HG02973 (cell line): ENCODE measurements at regions not wholly inside any gene's neighbourhood (a gene's known extent, or its start where the extent isn't known, plus 50 kb on each side); places are given as distances from the start of the nearest gene placed in this dataset.
A peak's percentile ranks its signal among the peaks of the same experiment; 100 is the strongest.
"Not testable (repeated sequence)": the region's sequence is repeated elsewhere in the genome, so short reads cannot be mapped to it uniquely, and the experiment has no call there.

Experiments
- ATAC-seq: cut with Tn5 transposase; IDR thresholded peaks from one replicate; pipeline ENCODE4 v1.9.1; 2021; ENCODE audit warnings: moderate library complexity; ENCODE audit not compliant: unreplicated experiment

DNA sequence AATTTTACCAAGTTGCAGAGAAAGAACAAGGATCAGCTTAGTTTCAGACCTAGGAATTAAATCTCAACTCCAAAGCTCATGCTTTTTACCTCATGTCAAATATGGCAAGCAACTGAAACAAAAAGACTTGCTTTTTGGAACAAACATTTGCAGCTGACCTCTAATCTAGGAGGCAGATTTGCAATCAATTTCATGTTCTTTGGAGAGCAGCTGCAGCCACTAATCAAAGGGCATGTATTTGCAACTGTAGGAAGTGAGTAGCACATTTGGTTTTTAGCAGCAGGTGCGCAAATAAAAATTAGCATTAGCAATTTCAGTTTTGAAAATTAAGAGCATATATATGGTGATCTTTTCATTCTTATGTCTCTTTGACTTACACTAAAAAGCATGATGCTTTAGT, 459.3 kb upstream of the SLC10A2 start:
- ATAC-seq: no peak

GRCh38 chr13:103523858-103524257, 457.6 kb upstream of the SLC10A2 start:
- no peak for ATAC-seq

DNA sequence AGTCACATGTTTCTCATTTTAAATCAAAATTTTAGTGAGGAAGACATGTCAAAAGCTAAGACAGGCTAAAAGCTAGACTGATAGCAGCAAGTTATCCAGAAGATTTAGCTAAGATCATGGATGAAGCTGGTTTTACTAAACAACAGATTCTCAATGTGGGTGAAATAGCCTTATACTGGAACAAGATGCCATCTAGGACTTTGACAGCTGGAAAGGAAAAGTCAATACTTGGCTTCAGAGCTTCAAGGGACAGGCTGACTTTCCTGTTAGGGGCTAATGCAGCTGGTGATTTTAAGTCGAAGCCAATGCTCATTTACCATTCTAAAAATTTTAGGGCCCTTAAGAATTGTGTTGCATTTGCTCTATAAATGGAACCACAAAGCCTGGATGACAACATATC, 455.3 kb upstream of the SLC10A2 start:
- ATAC-seq: no peak

GRCh38 chr13:103517768-103518102, 451.5 kb upstream of the SLC10A2 start:
- ATAC-seq: no peak

- peak; percentile 89 for ATAC-seq
These were observed 451.0 kb upstream of the SLC10A2 start for GRCh38 chr13:103517066-103517767.

DNA sequence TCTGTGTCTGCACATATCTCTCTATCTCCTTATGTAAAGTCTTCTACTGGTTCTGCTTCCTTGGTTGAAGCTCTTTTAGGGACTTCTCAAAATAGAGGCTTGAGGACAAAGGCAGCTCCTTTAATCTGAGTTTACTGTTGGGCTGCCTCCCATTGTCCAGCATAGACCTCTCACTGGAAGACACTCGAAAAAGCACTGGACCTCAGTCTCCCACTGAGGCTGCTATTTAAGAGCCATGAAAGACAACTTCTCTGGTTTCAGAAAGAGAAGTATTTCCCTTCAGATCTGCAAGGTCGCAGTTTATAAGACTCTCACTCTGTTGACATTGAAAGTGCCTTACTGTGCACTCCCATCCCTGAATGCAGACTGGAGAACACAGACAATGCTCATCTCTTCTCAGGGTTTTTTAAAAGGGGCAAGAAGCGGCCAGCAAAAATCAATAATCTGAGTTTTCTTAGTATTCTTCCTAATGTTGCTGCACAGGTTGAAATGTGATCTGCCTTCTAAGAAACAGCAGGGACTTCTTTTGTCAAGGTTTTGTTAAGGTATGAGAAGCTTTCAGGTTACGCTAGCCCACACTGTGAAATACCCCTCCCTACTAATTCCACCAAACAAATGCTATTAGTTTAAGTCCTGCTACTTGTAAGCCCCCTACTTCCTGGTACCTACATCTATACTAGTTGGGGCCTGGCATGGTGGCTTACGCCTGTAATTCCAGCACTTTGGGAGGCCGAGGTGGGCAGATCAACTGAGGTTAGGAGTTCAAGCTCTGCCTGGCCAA, 450.0 kb upstream of the SLC10A2 start:
- no peak for ATAC-seq

GRCh38 chr13:103515410-103515809, 449.2 kb upstream of the SLC10A2 start:
- no peak for ATAC-seq

DNA sequence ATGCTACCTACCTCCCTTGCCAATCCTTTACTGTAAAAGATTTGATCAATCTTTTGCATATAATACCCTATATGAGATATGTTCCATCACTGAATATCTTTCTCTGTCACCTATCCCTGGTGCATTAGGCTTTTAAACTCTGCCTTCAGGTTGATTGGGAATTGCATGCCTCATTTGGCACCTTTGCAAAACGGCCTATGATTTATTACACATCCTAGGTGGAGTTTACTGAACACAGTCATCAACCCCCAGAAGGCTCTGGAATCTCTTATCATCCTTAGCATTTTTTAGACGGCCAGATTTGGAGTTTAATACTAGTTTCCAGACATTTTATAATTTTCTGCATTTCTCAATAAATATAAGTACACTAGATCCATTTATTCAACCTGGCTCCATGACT, 448.4 kb upstream of the SLC10A2 start:
- ATAC-seq: no peak

GRCh38 chr13:103514188-103514587, 448.0 kb upstream of the SLC10A2 start:
- ATAC-seq: no peak

GRCh38 chr13:103510007-103510535, 443.9 kb upstream of the SLC10A2 start:
- ATAC-seq: no peak

GRCh38 chr13:103497404-103497803, 431.2 kb upstream of the SLC10A2 start:
- ATAC-seq: no peak

GRCh38 chr13:103487841-103488240, 421.6 kb upstream of the SLC10A2 start:
- ATAC-seq: no peak

DNA sequence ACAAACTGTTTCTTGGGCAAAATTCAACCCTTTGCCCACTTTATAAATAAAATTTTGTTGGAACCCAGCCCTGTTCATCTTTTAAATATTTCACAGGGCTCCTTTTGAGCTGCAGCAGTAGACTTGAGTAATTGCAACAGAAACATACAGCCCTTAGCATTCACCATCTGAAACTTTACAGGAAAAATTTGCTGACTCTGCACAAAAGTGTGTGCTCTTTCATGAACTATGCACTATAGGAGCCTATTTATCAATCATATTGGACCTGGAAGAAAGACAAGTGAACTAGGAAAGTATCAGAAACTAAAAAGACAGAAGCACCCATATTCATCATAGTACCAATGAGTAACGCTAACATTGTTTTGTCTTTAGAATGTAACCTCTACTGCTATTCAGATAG, 406.9 kb upstream of the SLC10A2 start:
- no peak for ATAC-seq

DNA sequence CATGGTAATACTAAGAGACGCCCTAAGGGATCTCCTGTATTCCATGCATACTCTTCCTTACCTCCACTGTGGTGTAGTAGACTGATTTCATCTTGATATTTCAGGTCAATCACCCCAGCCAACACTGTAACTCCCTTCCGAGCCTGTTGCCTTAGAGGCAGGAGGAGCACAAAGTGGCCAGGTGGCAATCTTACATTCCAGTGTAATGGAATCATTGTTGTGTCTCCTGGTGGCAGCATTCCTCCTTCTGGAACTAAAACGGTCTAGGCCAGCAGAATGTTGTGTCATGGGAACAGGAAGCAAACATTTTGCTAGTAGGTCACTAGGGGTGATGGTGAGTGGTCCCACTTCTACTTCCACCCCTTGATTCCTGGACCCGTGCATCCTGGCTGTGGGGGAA, 405.7 kb upstream of the SLC10A2 start:
- no peak for ATAC-seq

DNA sequence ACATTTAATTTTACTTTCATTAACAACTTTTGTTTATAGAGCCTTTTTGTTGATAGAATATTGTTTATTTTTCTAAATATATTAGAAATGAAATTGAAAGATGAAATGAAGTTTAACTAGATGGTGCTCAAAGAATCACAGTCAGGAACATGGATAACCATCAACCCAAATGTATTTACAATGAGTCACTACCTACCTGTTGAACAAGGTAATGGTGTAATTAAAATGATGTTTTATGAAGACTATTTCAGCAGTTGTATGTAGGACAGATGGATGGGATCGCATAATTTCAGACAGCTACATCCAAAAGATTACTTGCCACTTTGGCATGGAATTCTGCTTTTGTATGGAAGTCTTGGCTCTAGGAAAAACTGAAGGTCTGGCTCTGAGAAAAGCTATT, 403.6 kb upstream of the SLC10A2 start:
- no peak for ATAC-seq

- no peak for ATAC-seq
These were observed 400.5 kb upstream of the SLC10A2 start for GRCh38 chr13:103466761-103467160.

GRCh38 chr13:103460246-103460645, 394.0 kb upstream of the SLC10A2 start:
- ATAC-seq: not testable (repeated sequence)

GRCh38 chr13:103457050-103457449, 390.8 kb upstream of the SLC10A2 start:
- ATAC-seq: not testable (repeated sequence)

DNA sequence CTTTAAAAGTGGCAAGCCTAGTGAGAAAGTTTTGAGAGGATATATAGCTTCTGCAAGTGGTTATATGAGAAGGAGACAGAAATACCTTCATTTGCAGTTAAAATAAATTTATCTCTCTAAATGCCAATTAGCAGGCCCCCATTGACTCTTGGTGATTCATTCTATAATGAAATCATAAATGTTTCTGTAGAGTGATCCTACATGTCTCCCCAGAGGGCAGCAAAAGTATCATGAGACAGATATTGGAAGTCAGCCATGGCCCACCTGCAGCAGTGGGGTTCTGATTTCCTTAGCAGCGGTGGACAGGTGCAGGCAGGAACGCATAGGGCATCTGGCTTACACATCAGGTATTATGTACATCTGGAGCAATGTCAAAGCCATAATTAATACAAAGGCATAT, 385.4 kb upstream of the SLC10A2 start:
- ATAC-seq: no peak

GRCh38 chr13:103443604-103444003, 377.4 kb upstream of the SLC10A2 start:
- ATAC-seq: no peak

DNA sequence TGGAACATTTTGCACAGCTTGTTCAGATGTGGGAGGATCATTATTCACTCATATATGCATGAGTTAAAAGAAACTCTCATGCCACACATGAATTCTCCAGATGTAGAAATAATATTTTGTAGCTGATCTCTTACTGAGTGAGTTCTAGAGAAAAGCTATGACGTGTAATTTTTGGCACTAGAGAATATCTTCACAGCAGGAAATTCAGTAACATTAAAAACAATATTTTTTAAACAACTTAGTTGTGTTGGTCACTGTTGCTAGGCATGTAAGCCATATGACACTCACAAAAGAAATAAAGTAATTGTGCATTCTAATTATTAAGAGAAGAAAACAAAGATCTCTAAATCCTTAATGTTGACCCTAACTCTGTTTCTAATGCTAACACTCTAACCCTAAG, 371.4 kb upstream of the SLC10A2 start:
- no peak for ATAC-seq

- ATAC-seq: no peak
These were observed 369.9 kb upstream of the SLC10A2 start for GRCh38 chr13:103436057-103436654.
